ENCODE measurements at regions not wholly inside any gene's neighbourhood (a gene's known extent, or its start where the extent isn't known, plus 50 kb on each side); places are given as distances from the start of the nearest gene placed in this dataset.

- TF ChIP-seq POLR2A (IDR thresholded peaks at IDR 0.05): no peak
- TF ChIP-seq, protein P1, sequence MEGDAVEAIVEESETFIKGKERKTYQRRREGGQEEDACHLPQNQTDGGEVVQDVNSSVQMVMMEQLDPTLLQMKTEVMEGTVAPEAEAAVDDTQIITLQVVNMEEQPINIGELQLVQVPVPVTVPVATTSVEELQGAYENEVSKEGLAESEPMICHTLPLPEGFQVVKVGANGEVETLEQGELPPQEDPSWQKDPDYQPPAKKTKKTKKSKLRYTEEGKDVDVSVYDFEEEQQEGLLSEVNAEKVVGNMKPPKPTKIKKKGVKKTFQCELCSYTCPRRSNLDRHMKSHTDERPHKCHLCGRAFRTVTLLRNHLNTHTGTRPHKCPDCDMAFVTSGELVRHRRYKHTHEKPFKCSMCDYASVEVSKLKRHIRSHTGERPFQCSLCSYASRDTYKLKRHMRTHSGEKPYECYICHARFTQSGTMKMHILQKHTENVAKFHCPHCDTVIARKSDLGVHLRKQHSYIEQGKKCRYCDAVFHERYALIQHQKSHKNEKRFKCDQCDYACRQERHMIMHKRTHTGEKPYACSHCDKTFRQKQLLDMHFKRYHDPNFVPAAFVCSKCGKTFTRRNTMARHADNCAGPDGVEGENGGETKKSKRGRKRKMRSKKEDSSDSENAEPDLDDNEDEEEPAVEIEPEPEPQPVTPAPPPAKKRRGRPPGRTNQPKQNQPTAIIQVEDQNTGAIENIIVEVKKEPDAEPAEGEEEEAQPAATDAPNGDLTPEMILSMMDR (IDR thresholded peaks at IDR 0.05): no peak
Measured at GRCh38 chr6:3631186-3631585, 120.3 kb downstream of the PXDC1 start.
